H1 (cell line): ENCODE measurements at regions not wholly inside any gene's neighbourhood (a gene's known extent, or its start where the extent isn't known, plus 50 kb on each side); places are given as distances from the start of the nearest gene placed in this dataset.
A peak's percentile ranks its signal among the peaks of the same experiment; 100 is the strongest.

Experiments used
- CTCF ChIA-PET: fragments of 300-600 bp; sonication (Branson Sonifier 250); formaldehyde crosslinking; loops from one replicate; lab custom pipeline; 2021; ENCODE audit not compliant: partially characterized antibody; lab: Charles Lee
- POLR2A ChIA-PET: fragments of 300-600 bp; sonication (Branson Sonifier 250); formaldehyde crosslinking; loops from one replicate; lab custom pipeline; 2021; ENCODE audit warnings: inconsistent platforms; ENCODE audit not compliant: partially characterized antibody; lab: Charles Lee
- DNase-seq, 2 experiments: peaks; one replicate each; pipeline versions ENCODE4 v3.0.0 to v3.0.0-alpha.2; 2010 to 2022; ENCODE audit warnings: low spot score in 2 of 2, low read depth in 1 of 2, mixed read lengths in 1 of 2
- FAIRE-seq: peaks from 2 replicates; lab custom pipeline; 2011; peaks lifted over from hg19 to GRCh38; lab: Jason Lieb, UNC
- H2AFZ ChIP-seq: 2 replicates; pipeline ENCODE4 v1.8.1; 2012; ENCODE audit warnings: low read length, inconsistent platforms
- H2AK5ac ChIP-seq: 2 replicates; pipeline ENCODE4 v1.6.1; 2013; ENCODE audit warnings: low read depth, low read length
- H2BK120ac ChIP-seq: replicated peaks from 2 replicates; pipeline ENCODE3; 2013; ENCODE audit warnings: low read depth, low read length, inconsistent platforms
- H2BK12ac ChIP-seq: 2 replicates; pipeline ENCODE4 v1.6.1; 2013; ENCODE audit warnings: low read depth, low read length
- H2BK15ac ChIP-seq: 2 replicates; pipeline ENCODE4 v1.6.1; 2013; ENCODE audit warnings: low read length
- H2BK20ac ChIP-seq: 2 replicates; pipeline ENCODE4 v1.6.1; 2013; ENCODE audit warnings: low read length
- H2BK5ac ChIP-seq: 2 replicates; pipeline ENCODE4 v1.6.1; 2013; ENCODE audit warnings: low read depth, low read length
- H3K14ac ChIP-seq: 2 replicates; pipeline ENCODE4 v1.6.1; 2013; ENCODE audit warnings: inconsistent platforms; ENCODE audit not compliant: insufficient read length
- H3K18ac ChIP-seq: 2 replicates; pipeline ENCODE4 v1.6.1; 2013; ENCODE audit warnings: low read length; ENCODE audit errors: extremely low read depth
- H3K23ac ChIP-seq: 2 replicates; pipeline ENCODE4 v1.6.1; 2013; ENCODE audit warnings: inconsistent platforms; ENCODE audit not compliant: insufficient read length
- H3K23me2 ChIP-seq: 2 replicates; pipeline ENCODE4 v1.6.1; 2013; ENCODE audit warnings: low read depth, low read length
- H3K27ac ChIP-seq: 2 replicates; pipeline ENCODE4 v1.6.1; 2011; ENCODE audit warnings: low read depth, low read length, inconsistent platforms
- H3K27me3 ChIP-seq, 4 experiments: replicated peaks in 1 of 4; 1 replicate in 1 of 4; 2 replicates in 3 of 4; pipeline versions ENCODE4 v1.6.1 to v1.8.1; 2011 to 2013; ENCODE audit warnings: low read length in 3 of 4, mild to moderate bottlenecking in 3 of 4, inconsistent platforms in 2 of 4, mixed read lengths in 2 of 4, moderate library complexity in 1 of 4; ENCODE audit not compliant: control insufficient read depth in 3 of 4, insufficient read depth in 3 of 4; ENCODE audit errors: extremely low read depth in 1 of 4
- H3K36me3 ChIP-seq, 4 experiments: 2 replicates each; pipeline versions ENCODE4 v1.6.1 to v1.8.1; 2011 to 2013; ENCODE audit warnings: mild to moderate bottlenecking in 4 of 4, low read length in 3 of 4, moderate library complexity in 2 of 4, control low read depth in 1 of 4, inconsistent platforms in 1 of 4; ENCODE audit not compliant: insufficient read depth in 4 of 4, control insufficient read depth in 2 of 4
- H3K4ac ChIP-seq: replicated peaks from 2 replicates; pipeline ENCODE3; 2013; ENCODE audit warnings: low read length, low read depth, mixed read lengths, inconsistent platforms; ENCODE audit not compliant: insufficient read length
- H3K4me1 ChIP-seq, 4 experiments: replicated peaks in 1 of 4; 1 replicate in 1 of 4; 2 replicates in 3 of 4; pipeline versions ENCODE4 v1.6.1 to v1.8.1; 2011 to 2013; ENCODE audit warnings: low read length in 3 of 4, inconsistent platforms in 2 of 4, mixed read lengths in 1 of 4; ENCODE audit not compliant: insufficient read depth in 4 of 4, control insufficient read depth in 3 of 4
- H3K4me2 ChIP-seq, 2 experiments: 2 replicates each; pipeline versions ENCODE4 v1.6.1 to v1.8.1; 2011 to 2013; ENCODE audit warnings: low read depth in 2 of 2, low read length in 2 of 2, control low read depth in 1 of 2, inconsistent platforms in 1 of 2, mild to moderate bottlenecking in 1 of 2; ENCODE audit not compliant: insufficient read depth in 1 of 2
- H3K4me3 ChIP-seq, 4 experiments: fragments of 200-600, 300-600 bp in 1 of 4; sonication (generic), shearing (Covaris generic), sonication (Bioruptor Twin) in 1 of 4; 2 replicates each; pipeline versions ENCODE4 v1.5.1 to v1.8.1; 2011 to 2016; ENCODE audit warnings: low read length in 4 of 4, low read depth in 3 of 4, control low read depth in 2 of 4, inconsistent platforms in 2 of 4, mild to moderate bottlenecking in 2 of 4, mixed read lengths in 1 of 4, moderate library complexity in 1 of 4; ENCODE audit not compliant: insufficient read depth in 2 of 4; ENCODE audit errors: extremely low read depth in 1 of 4
- H3K56ac ChIP-seq: replicated peaks from 2 replicates; pipeline ENCODE3; 2013; ENCODE audit warnings: low read depth, mild to moderate bottlenecking, mixed read lengths, low read length, inconsistent platforms; ENCODE audit not compliant: insufficient read length
- H3K79me1 ChIP-seq: 2 replicates; pipeline ENCODE4 v1.6.1; 2013; ENCODE audit warnings: low read depth, low read length, control low read depth
- H3K79me2 ChIP-seq, 2 experiments: 2 replicates each; pipeline versions ENCODE4 v1.6.1 to v1.8.1; 2012 to 2013; ENCODE audit warnings: low read length in 2 of 2, mild to moderate bottlenecking in 2 of 2, inconsistent platforms in 1 of 2; ENCODE audit not compliant: insufficient read depth in 2 of 2, control insufficient read depth in 1 of 2
- H3K9ac ChIP-seq, 4 experiments: replicated peaks in 1 of 4; 1 replicate in 1 of 4; 2 replicates in 3 of 4; pipeline versions ENCODE4 v1.6.1 to v1.8.1; 2011 to 2013; ENCODE audit warnings: low read depth in 3 of 4, low read length in 3 of 4, control low read depth in 2 of 4, mild to moderate bottlenecking in 2 of 4, moderate library complexity in 2 of 4, inconsistent platforms in 1 of 4; ENCODE audit errors: extremely low read depth in 1 of 4
- H3K9me3 ChIP-seq, 2 experiments: 2 replicates each; pipeline versions ENCODE4 v1.6.1 to v1.8.1; 2012 to 2013; ENCODE audit warnings: mild to moderate bottlenecking in 2 of 2, moderate library complexity in 2 of 2, control low read depth in 1 of 2, inconsistent platforms in 1 of 2, low read depth in 1 of 2, low read length in 1 of 2, mixed read lengths in 1 of 2; ENCODE audit not compliant: insufficient read depth in 2 of 2
- H4K20me1 ChIP-seq, 2 experiments: replicated peaks in 1 of 2; 2 replicates each; pipeline versions ENCODE3 to v1.8.1; 2011 to 2013; ENCODE audit warnings: inconsistent platforms in 2 of 2, low read length in 2 of 2, mild to moderate bottlenecking in 1 of 2; ENCODE audit not compliant: insufficient read depth in 2 of 2, control insufficient read depth in 1 of 2
- H4K5ac ChIP-seq: 2 replicates; pipeline ENCODE4 v1.6.1; 2013; ENCODE audit warnings: low read length, low read depth, mixed read lengths, inconsistent platforms; ENCODE audit not compliant: insufficient read length
- H4K8ac ChIP-seq: 2 replicates; pipeline ENCODE4 v1.8.0; 2013; ENCODE audit warnings: mild to moderate bottlenecking, moderate library complexity, low read length, inconsistent platforms; ENCODE audit not compliant: insufficient read depth; ENCODE audit errors: extremely low read depth
- H4K91ac ChIP-seq: replicated peaks from 2 replicates; pipeline ENCODE3; 2013; ENCODE audit warnings: low read length, mixed read lengths, inconsistent platforms; ENCODE audit not compliant: insufficient read length
- CBX8 ChIP-seq: fragments of 300-800, 300-1000 bp; sonication (generic); IDR thresholded peaks from 2 replicates; pipeline ENCODE4 v1.7.1; 2016; ENCODE audit warnings: low read depth, low read length, borderline replicate concordance
- E2F6 ChIP-seq: IDR thresholded peaks from 2 replicates; pipeline ENCODE4 v1.6.1; 2012; ENCODE audit warnings: inconsistent platforms
- EZH2 ChIP-seq: fragments of 200-600 bp; sonication (generic); IDR thresholded peaks from 2 replicates; pipeline ENCODE4 v1.7.1; 2012; ENCODE audit warnings: low read depth, mild to moderate bottlenecking, moderate library complexity, low read length, inconsistent platforms; ENCODE audit not compliant: severe bottlenecking
- GABPA ChIP-seq: IDR thresholded peaks from 2 replicates; pipeline ENCODE4 v1.6.1; 2011; ENCODE audit warnings: mild to moderate bottlenecking, low read length, moderate library complexity, borderline replicate concordance; ENCODE audit not compliant: insufficient read depth
- HDAC2 ChIP-seq, 2 experiments: fragments of 300-600 bp in 1 of 2; sonication (generic) in 1 of 2; IDR thresholded peaks; 2 replicates each; pipeline ENCODE4 v1.6.1; 2011 to 2012; ENCODE audit warnings: low read depth in 2 of 2, low read length in 2 of 2, mild to moderate bottlenecking in 2 of 2, moderate library complexity in 2 of 2, borderline replicate concordance in 1 of 2, inconsistent platforms in 1 of 2
- POU5F1 ChIP-seq: IDR thresholded peaks from 2 replicates; pipeline ENCODE4 v1.6.1; 2011; ENCODE audit warnings: low read depth, mild to moderate bottlenecking, low read length, moderate library complexity
- RNF2 ChIP-seq: fragments of 200-900, 300-1000 bp; sonication (generic); IDR thresholded peaks from 2 replicates; pipeline ENCODE4 v1.7.1; 2016; ENCODE audit warnings: borderline replicate concordance, low read depth, mild to moderate bottlenecking, antibody characterized with exemption, low read length; ENCODE audit not compliant: poor library complexity, severe bottlenecking; ENCODE audit errors: missing control alignments
- SAP30 ChIP-seq: fragments of 300-600 bp; sonication (generic); IDR thresholded peaks from 2 replicates; pipeline ENCODE4 v1.7.1; 2012; ENCODE audit warnings: low read length, moderate library complexity, mild to moderate bottlenecking, inconsistent platforms; ENCODE audit not compliant: insufficient read depth, insufficient replicate concordance
- SP1 ChIP-seq: IDR thresholded peaks from 2 replicates; pipeline ENCODE4 v1.6.1; 2011; ENCODE audit warnings: low read depth, low read length
- SP2 ChIP-seq: IDR thresholded peaks from 2 replicates; pipeline ENCODE4 v1.6.1; 2012; ENCODE audit warnings: mild to moderate bottlenecking, low read length, inconsistent platforms
- TCF12 ChIP-seq: IDR thresholded peaks from 2 replicates; pipeline ENCODE4 v1.6.1; 2011; ENCODE audit warnings: low read depth, mild to moderate bottlenecking, low read length
- whole genome bisulfite sequencing, 2 experiments: shearing (Covaris generic) in 1 of 2; methylation state at CpG; one replicate each; pipeline versions ENCODE4 v1.1.6 to v1.1.7; 2013 to 2015; ENCODE audit warnings: low lambda C conversion rate in 2 of 2, mixed read lengths in 2 of 2, inconsistent platforms in 1 of 2, low coverage in 1 of 2, missing lambda C conversion rate in 1 of 2; ENCODE audit not compliant: insufficient replicate concordance in 2 of 2, insufficient coverage in 1 of 2, insufficient read length in 1 of 2; ENCODE audit errors: extremely low coverage in 1 of 2, missing lambda C conversion rate in 1 of 2; 5-methylcytosine and 5-hydroxymethylcytosine counted together

- no peak overlapping the region for H3K27ac ChIP-seq
- no peak overlapping the region for H4K91ac ChIP-seq
- no peak overlapping the region for H4K5ac ChIP-seq
- no peaks in the 10 kb centered on the region for H3K79me2 ChIP-seq
- no peaks in the 10 kb centered on the region for H3K27me3 ChIP-seq
- H4K8ac ChIP-seq = no peak overlapping the region; the same call in 1 of the 2 replicates
- H2BK12ac ChIP-seq = no peak overlapping the region
- 90% methylated on average over 6 of the region's 6 CpGs; no CpG with 5 or more reads in 1 of the 2 experiments for WGBS, 2 experiments
- H3K9me3 ChIP-seq = no peaks in the 10 kb centered on the region; a peak in 1 of 4 replicates
- no peaks in the 10 kb centered on the region for H3K23me2 ChIP-seq
- no peak overlapping the region for H2AFZ ChIP-seq
- CTCF ChIA-PET = interaction anchor here (0.6 to 1.6 kb wide), 5 partner anchors 12 to 692 kb away, joined by 3 read pairs; no protein-coding TSS in a partner anchor
- H3K4me1 ChIP-seq = no peaks in the 10 kb centered on the region; a peak in 1 of 7 replicates
- H3K18ac ChIP-seq = no peak overlapping the region
- no peak overlapping the region for H3K4ac ChIP-seq
- FAIRE-seq (no peak), DNase-seq (peak in 1 of 2 experiments; percentile 27)
- no peaks in the 10 kb centered on the region for H3K79me1 ChIP-seq
- H2BK20ac ChIP-seq = no peak overlapping the region
- H2BK15ac ChIP-seq = no peak overlapping the region
- H2AK5ac ChIP-seq = no peak overlapping the region
- no peak overlapping the region for H3K14ac ChIP-seq
- H3K36me3 ChIP-seq = no peaks in the 10 kb centered on the region
- H3K4me3 ChIP-seq = no peak overlapping the region
- H3K9ac ChIP-seq = no peak overlapping the region; a peak in 1 of 7 replicates
- no peaks in the 10 kb centered on the region for H4K20me1 ChIP-seq
- no peak overlapping the region for H3K56ac ChIP-seq
- POLR2A ChIA-PET = no interaction called here
- no peak overlapping the region for H3K4me2 ChIP-seq
- H2BK120ac ChIP-seq = no peak overlapping the region
- no peak overlapping the region for H2BK5ac ChIP-seq
- no peak overlapping the region for H3K23ac ChIP-seq
- TF ChIP-seq SP2 (no peak), SP1 (no peak), HDAC2 (IDR thresholded peaks at IDR 0.05; ENCODE audit: borderline replicate concordance in 1 of 2, low read depth in 2 of 2, low read length in 2 of 2) (no peak), TCF12 (no peak), EZH2 (no peak), POU5F1 (no peak), E2F6 (no peak), RNF2 (no peak), GABPA (no peak), CBX8 (no peak), SAP30 (no peak)
Observed at GRCh38 chr14:104507443-104507842, 72.1 kb upstream of the C14orf180 start.
